PFSK-1 (cell line): ENCODE measurements at regions not wholly inside any gene's neighbourhood (a gene's known extent, or its start where the extent isn't known, plus 50 kb on each side); places are given as distances from the start of the nearest gene placed in this dataset.

Source experiments
- REST ChIP-seq, 2 experiments: IDR thresholded peaks; 2 replicates each; pipeline versions ENCODE4 v1.6.1 to v1.8.0; 2011 to 2012; ENCODE audit warnings: low read depth in 2 of 2, low read length in 2 of 2, control low read depth in 1 of 2, inconsistent platforms in 1 of 2, mild to moderate bottlenecking in 1 of 2, moderate library complexity in 1 of 2; ENCODE audit not compliant: insufficient read depth in 1 of 2
- SIN3A ChIP-seq: IDR thresholded peaks from 2 replicates; pipeline ENCODE4 v1.6.1; 2012; ENCODE audit warnings: mild to moderate bottlenecking, low read length, moderate library complexity, borderline replicate concordance; ENCODE audit not compliant: insufficient read depth

GRCh38 chr6:168789699-168790098 lies 348.7 kb downstream of the SMOC2 start:
- TF ChIP-seq SIN3A: no peak
- no peak for TF ChIP-seq REST (IDR thresholded peaks at IDR 0.05; ENCODE audit: insufficient read depth in 1 of 2, low read depth in 2 of 2, low read length in 2 of 2)
